K562 (cell line): ENCODE measurements at regions not wholly inside any gene's neighbourhood (a gene's known extent, or its start where the extent isn't known, plus 50 kb on each side); places are given as distances from the start of the nearest gene placed in this dataset.

Source experiments
- ATAC-seq: fragments of 200-7000 bp; cut with Tn5 transposase; 3 replicates; pipeline ENCODE4 v1.9.1; 2020; ENCODE audit warnings: moderate library complexity
- BruUV-seq: library from RNA; stranded (reverse); fragments of 400-500 nt; replicated peaks from 2 replicates; lab custom pipeline; 2021; lab: Mats Ljungman, UMichigan
- CTCF ChIA-PET: fragments of 300-600 bp; formaldehyde crosslinking; extraction: SDS; loops from one replicate; lab custom pipeline; 2021; ENCODE audit warnings: low intra/inter-chr PET ratio; lab: Yijun Ruan, JAX
- POLR2A ChIA-PET: fragments of 300-600, 350-650 bp; sonication (Branson Sonifier 250); formaldehyde crosslinking; extraction: SDS; loops from one replicate; lab custom pipeline; 2021; ENCODE audit warnings: antibody characterized with exemption, inconsistent platforms; lab: Yijun Ruan, JAX
- DNase-seq, 4 experiments: peaks; one replicate each; pipeline versions ENCODE4 v3.0.0 to v3.0.0-alpha.2; 2011 to 2018; ENCODE audit warnings: low spot score in 3 of 4, mixed read lengths in 3 of 4; ENCODE audit errors: extremely low read depth in 1 of 4
- FAIRE-seq: peaks from 2 replicates; lab custom pipeline; 2011; peaks lifted over from hg19 to GRCh38; lab: Jason Lieb, UNC
- H2AFZ ChIP-seq: 2 replicates; pipeline ENCODE4 v1.6.0; 2011; ENCODE audit warnings: low read depth, low read length, control low read depth, inconsistent platforms
- H3K27ac ChIP-seq: fragments of 200-600 bp; 3 replicates; pipeline ENCODE4 v1.8.0; 2011; ENCODE audit warnings: low read depth, mild to moderate bottlenecking, control low read depth, inconsistent platforms, low read length, moderate library complexity, mixed read lengths; ENCODE audit errors: extremely low read depth
- H3K27me3 ChIP-seq, 2 experiments: fragments of 300-600 bp in 1 of 2; 2 replicates in 1 of 2; 3 replicates in 1 of 2; pipeline versions ENCODE4 v1.6.0 to v1.8.0; 2011; ENCODE audit warnings: inconsistent platforms in 2 of 2, low read length in 2 of 2, mild to moderate bottlenecking in 1 of 2, mixed read lengths in 1 of 2, moderate library complexity in 1 of 2; ENCODE audit not compliant: control insufficient read depth in 2 of 2, insufficient read depth in 2 of 2
- H3K36me3 ChIP-seq: fragments of 300-600 bp; 3 replicates; pipeline ENCODE4 v1.8.0; 2011; ENCODE audit warnings: mild to moderate bottlenecking, low read length, inconsistent platforms; ENCODE audit not compliant: control insufficient read depth, insufficient read depth
- H3K4me1 ChIP-seq, 2 experiments: fragments of 200-600 bp in 1 of 2; replicated peaks in 1 of 2; 2 replicates in 1 of 2; 3 replicates in 1 of 2; pipeline versions ENCODE4 v1.5.1 to v1.8.0; 2011; ENCODE audit warnings: inconsistent platforms in 2 of 2, low read length in 2 of 2, mild to moderate bottlenecking in 1 of 2, mixed read lengths in 1 of 2, moderate library complexity in 1 of 2; ENCODE audit not compliant: control insufficient read depth in 2 of 2, insufficient read depth in 2 of 2
- H3K4me2 ChIP-seq: 2 replicates; pipeline ENCODE4 v1.6.1; 2011; ENCODE audit warnings: low read length, control low read depth, inconsistent platforms, mixed read lengths; ENCODE audit not compliant: insufficient read depth
- H3K4me3 ChIP-seq: fragments of 200-600 bp; sonication (generic), shearing (Covaris generic); 2 replicates; pipeline ENCODE4 v1.5.1; 2016; ENCODE audit warnings: control low read depth, inconsistent platforms
- H3K79me2 ChIP-seq: fragments of 200-600 bp; 3 replicates; pipeline ENCODE4 v1.8.0; 2011; ENCODE audit warnings: low read length, inconsistent platforms; ENCODE audit not compliant: control insufficient read depth, insufficient read depth
- H3K9ac ChIP-seq, 2 experiments: 2 replicates each; pipeline versions ENCODE4 v1.6.0 to v1.6.1; 2011; ENCODE audit warnings: low read depth in 2 of 2, low read length in 2 of 2, control low read depth in 1 of 2, inconsistent platforms in 1 of 2, mild to moderate bottlenecking in 1 of 2, mixed read lengths in 1 of 2; ENCODE audit not compliant: insufficient read depth in 1 of 2
- H3K9me1 ChIP-seq: one replicate; pipeline ENCODE4 v1.6.0; 2011; ENCODE audit warnings: inconsistent platforms, mild to moderate bottlenecking, low read length, moderate library complexity; ENCODE audit not compliant: control insufficient read depth, insufficient read depth
- H3K9me3 ChIP-seq: replicated peaks from 2 replicates; pipeline ENCODE4 v1.5.1; 2011; ENCODE audit warnings: low read depth, low read length, inconsistent platforms; ENCODE audit not compliant: control insufficient read depth, insufficient read depth
- H4K20me1 ChIP-seq: replicated peaks from 2 replicates; pipeline ENCODE4 v1.6.1; 2011; ENCODE audit warnings: low read length, inconsistent platforms, mixed read lengths; ENCODE audit not compliant: control insufficient read depth, insufficient read depth
- GTF2E2 ChIP-seq: fragments of 200-800 bp; sonication (Bioruptor generic); IDR thresholded peaks from 2 replicates; pipeline ENCODE4 v1.6.1; 2016; ENCODE audit warnings: missing genetic modification characterization, missing compliant biosample characterization
- KDM4B ChIP-seq, 2 experiments: fragments of 450-650 bp in 1 of 2; sonication (generic) in 1 of 2; IDR thresholded peaks; 2 replicates each; pipeline ENCODE4 v1.6.1; 2016 to 2017; ENCODE audit warnings: borderline replicate concordance in 2 of 2, antibody characterized with exemption in 1 of 2, low read depth in 1 of 2, mild to moderate bottlenecking in 1 of 2
- MYNN ChIP-seq, 2 experiments: sonication (generic); formaldehyde crosslinking in 1 of 2; IDR thresholded peaks; 2 replicates each; pipeline versions ENCODE4 v1.5.0 to v1.6.1; 2016 to 2020; ENCODE audit warnings: antibody characterized with exemption in 1 of 2, missing genetic modification reagents in 1 of 2
- NCOA1 ChIP-seq: fragments of 450-650 bp; IDR thresholded peaks from 2 replicates; pipeline ENCODE4 v1.6.1; 2016; ENCODE audit warnings: low read depth
- RBBP5 ChIP-seq: fragments of 200-600 bp; sonication (generic); IDR thresholded peaks from 2 replicates; pipeline ENCODE4 v1.6.1; 2012; ENCODE audit warnings: borderline replicate concordance, mild to moderate bottlenecking, low read length, control low read depth, inconsistent platforms; ENCODE audit not compliant: insufficient read depth, poor library complexity, severe bottlenecking
- RFX7 ChIP-seq: fragments of 250-450 bp; sonication (Bioruptor Pico); IDR thresholded peaks from 2 replicates; pipeline ENCODE4 v1.5.1; 2021; ENCODE audit warnings: mild to moderate bottlenecking
- WGBS: fragments of 100-300 bp; shearing (Covaris generic); methylation state at CpG from one replicate; pipeline ENCODE4 v1.1.6; 2016; ENCODE audit warnings: low coverage, mixed read lengths; ENCODE audit not compliant: insufficient coverage; ENCODE audit errors: missing lambda C conversion rate; 5-methylcytosine and 5-hydroxymethylcytosine counted together
- in situ Hi-C: fragments of 300-500 bp; cut with MboI; formaldehyde crosslinking; loops from 4 replicates; pipeline ENCODE4 v1.15.0; 2018; ENCODE audit warnings: inconsistent platforms, mixed read lengths
- intact Hi-C: fragments of 100-400 bp; cut with micrococcal nuclease; formaldehyde crosslinking; loops from 2 replicates; pipeline ENCODE4 v1.14.2; 2022
- TF ChIP-seq, protein P1 (sequence below): IDR thresholded peaks from 3 replicates; pipeline ENCODE4 v1.6.1; 2011; ENCODE audit warnings: borderline replicate concordance, mild to moderate bottlenecking, moderate library complexity; ENCODE audit not compliant: insufficient read length; ENCODE audit errors: extremely low read depth
- TF ChIP-seq, protein P2 (sequence below): fragments of 250-450 bp; sonication (Bioruptor Pico); IDR thresholded peaks from 2 replicates; pipeline ENCODE4 v1.8.0; 2022; ENCODE audit warnings: moderate library complexity, mild to moderate bottlenecking, inconsistent platforms

DNA sequence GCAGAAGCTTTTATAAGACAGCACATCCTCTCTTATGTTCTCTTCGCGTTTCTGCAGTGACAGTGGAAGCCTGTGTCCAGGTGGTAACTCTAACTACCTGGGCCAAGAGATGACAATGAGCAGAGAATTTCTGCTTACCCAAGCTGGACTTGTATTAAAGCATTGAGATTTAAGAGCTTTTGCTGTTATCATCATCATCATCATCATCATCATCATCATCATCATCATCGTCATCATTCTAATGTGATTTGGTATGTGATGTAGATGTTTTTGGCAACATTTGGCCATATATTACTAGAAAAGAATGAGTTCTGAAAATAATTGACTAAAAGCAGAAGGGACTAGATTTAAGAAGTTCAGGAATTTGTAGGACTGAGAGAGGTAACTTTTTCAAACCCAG lies 401.3 kb downstream of the BRINP1 start (continued):
- TF ChIP-seq GTF2E2 (tag) (no peak), MYNN (IDR thresholded peaks at IDR 0.05) (no peak), MYNN (CRISPR knock-in tag; IDR thresholded peaks at IDR 0.05) (no peak)
- TF ChIP-seq, protein P1, sequence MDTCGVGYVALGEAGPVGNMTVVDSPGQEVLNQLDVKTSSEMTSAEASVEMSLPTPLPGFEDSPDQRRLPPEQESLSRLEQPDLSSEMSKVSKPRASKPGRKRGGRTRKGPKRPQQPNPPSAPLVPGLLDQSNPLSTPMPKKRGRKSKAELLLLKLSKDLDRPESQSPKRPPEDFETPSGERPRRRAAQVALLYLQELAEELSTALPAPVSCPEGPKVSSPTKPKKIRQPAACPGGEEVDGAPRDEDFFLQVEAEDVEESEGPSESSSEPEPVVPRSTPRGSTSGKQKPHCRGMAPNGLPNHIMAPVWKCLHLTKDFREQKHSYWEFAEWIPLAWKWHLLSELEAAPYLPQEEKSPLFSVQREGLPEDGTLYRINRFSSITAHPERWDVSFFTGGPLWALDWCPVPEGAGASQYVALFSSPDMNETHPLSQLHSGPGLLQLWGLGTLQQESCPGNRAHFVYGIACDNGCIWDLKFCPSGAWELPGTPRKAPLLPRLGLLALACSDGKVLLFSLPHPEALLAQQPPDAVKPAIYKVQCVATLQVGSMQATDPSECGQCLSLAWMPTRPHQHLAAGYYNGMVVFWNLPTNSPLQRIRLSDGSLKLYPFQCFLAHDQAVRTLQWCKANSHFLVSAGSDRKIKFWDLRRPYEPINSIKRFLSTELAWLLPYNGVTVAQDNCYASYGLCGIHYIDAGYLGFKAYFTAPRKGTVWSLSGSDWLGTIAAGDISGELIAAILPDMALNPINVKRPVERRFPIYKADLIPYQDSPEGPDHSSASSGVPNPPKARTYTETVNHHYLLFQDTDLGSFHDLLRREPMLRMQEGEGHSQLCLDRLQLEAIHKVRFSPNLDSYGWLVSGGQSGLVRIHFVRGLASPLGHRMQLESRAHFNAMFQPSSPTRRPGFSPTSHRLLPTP = no peak
- TF ChIP-seq, all 486 proteins: peak for 0

GRCh38 chr9:118975736-118976135 lies 393.5 kb downstream of the BRINP1 start:
- CTCF ChIA-PET = no interaction called here
- no peaks in the 10 kb centered on the region for H3K27me3 ChIP-seq
- DNase-seq (no peak), ATAC-seq (no peak), FAIRE-seq (no peak)
- H3K4me3 ChIP-seq = no peak overlapping the region
- no peaks in the 10 kb centered on the region for H3K4me1 ChIP-seq
- in situ Hi-C loops (no loop called here), intact Hi-C loops (no loop called here)
- no peak overlapping the region for H3K4me2 ChIP-seq
- POLR2A ChIA-PET = no interaction called here
- H3K9me1 ChIP-seq = no peaks in the 10 kb centered on the region
- no peaks in the 10 kb centered on the region for H3K36me3 ChIP-seq
- no peak overlapping the region for H3K27ac ChIP-seq
- H3K79me2 ChIP-seq = no peaks in the 10 kb centered on the region
- TF ChIP-seq, protein P2, sequence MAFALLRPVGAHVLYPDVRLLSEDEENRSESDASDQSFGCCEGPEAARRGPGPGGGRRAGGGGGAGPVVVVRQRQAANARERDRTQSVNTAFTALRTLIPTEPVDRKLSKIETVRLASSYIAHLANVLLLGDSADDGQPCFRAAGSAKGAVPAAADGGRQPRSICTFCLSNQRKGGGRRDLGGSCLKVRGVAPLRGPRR (CRISPR knock-in tag) = no peak
- TF ChIP-seq KDM4B (IDR thresholded peaks at IDR 0.05; ENCODE audit: borderline replicate concordance in 2 of 2, low read depth in 1 of 2) = no peak
- no peak for TF ChIP-seq RBBP5
- TF ChIP-seq RFX7 (CRISPR knock-in tag) = no peak
- TF ChIP-seq NCOA1 = no peak
- H4K20me1 ChIP-seq = no peaks in the 10 kb centered on the region
- no peak overlapping the region for H3K9ac ChIP-seq
- no peaks in the 10 kb centered on the region for H3K9me3 ChIP-seq
- WGBS = 0% methylated on average over 1 of the region's 1 CpG
- H2AFZ ChIP-seq = no peak overlapping the region
- BruUV-seq = no TSS peak
